HG02943 (cell line): ENCODE measurements at regions not wholly inside any gene's neighbourhood (a gene's known extent, or its start where the extent isn't known, plus 50 kb on each side); places are given as distances from the start of the nearest gene placed in this dataset.

Experiments
- ATAC-seq: cut with Tn5 transposase; IDR thresholded peaks from one replicate; pipeline ENCODE4 v1.9.1; 2021; ENCODE audit warnings: mild to moderate bottlenecking, low read depth, moderate library complexity; ENCODE audit not compliant: unreplicated experiment

DNA sequence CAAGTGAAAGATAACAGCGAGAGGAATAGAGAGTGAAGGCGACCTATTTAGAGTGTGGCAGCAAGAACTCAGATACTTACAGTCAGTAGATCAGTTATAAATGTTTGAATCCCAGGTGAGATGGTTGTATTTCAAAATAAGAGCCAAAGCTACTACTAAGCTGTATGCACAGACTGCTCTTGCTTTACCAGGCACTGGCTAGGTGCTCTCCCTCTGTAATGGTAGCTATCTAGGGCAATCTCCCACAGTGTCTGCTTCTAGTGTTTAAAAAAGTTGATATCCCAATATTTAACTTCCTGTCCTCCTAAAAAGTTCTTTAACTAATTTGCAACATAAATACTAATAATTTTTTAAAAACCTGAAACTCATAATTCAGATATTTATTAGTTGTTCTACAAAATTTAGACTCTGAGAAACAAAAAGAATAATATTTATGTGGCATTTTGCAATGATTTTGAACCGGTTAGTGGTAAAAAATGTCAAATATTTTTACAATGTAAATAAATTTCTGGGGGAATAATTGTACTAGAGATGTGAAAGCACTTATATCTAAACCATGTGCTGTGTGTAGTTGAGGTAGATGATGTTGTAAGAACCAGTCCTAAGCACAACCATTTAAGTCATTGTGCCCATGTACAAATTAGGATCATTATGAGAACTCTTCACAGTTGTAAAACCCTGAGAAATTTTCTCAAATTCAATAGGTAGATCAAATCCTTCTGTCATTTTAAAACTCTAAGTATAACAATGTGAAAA, 349.3 kb upstream of the SEMA3D start:
- ATAC-seq: no peak

DNA sequence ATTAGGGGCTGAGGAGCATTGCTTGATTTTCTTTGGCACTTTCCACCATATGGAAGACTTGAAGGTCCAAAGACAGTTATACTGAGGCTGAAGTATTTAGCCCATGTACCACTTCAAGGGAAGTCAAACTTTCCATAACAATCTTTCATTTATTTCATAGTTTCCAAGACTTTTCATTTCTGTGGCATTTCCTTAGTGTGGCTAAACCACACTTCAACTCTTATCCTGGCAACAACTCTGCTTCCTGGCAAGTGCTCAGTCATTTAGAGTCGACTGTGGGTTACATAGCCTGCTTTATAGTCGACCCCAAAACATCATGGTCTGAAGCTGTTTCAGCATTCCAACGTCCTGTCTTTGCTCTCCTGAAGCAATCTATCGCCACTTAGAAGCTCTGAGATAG, 343.0 kb upstream of the SEMA3D start:
- no peak for ATAC-seq

GRCh38 chr7:85529201-85529600, 342.3 kb upstream of the SEMA3D start:
- no peak for ATAC-seq

DNA sequence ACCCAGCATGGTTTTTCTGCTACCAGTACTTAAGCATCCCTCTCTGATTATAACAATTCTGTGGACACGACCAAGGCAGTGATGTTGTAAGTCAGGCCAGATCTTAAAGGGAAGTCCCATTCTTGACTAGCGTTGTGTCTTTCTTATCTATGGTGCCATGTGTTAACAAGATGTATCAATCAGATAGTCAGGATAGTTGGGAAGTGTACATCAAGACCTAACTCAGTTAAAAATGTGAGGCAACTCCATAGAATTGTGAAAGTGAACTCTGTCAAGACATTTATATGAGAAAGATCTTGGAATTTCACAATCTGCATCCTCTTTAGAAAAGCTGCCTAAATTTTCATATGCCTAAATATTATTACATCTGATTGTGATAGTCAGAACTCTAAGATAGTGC, 341.7 kb upstream of the SEMA3D start:
- ATAC-seq: no peak

- ATAC-seq: no peak
These were observed 338.8 kb upstream of the SEMA3D start for GRCh38 chr7:85525676-85526075.

- no peak for ATAC-seq
These were observed 335.2 kb upstream of the SEMA3D start for GRCh38 chr7:85522070-85522469.

- ATAC-seq: no peak
These were observed 334.3 kb upstream of the SEMA3D start for GRCh38 chr7:85521108-85521694.

DNA sequence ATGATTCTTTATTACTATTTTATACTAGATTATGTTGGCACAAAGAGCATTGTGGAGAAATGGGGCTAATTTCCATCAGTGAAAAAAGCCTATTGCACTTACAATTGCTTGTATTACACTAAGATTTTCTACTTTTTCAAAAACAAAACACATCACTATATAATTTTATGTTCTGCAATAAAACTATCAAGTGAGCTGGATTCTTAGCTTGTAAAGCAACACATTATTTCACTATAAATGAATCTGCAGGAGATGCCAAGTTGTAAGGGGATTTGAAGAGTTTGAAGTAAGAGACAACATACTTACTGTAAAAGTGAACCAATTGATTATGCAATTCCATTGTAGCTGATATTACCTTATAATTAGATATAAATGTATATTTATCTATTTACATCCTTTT, 333.3 kb upstream of the SEMA3D start:
- ATAC-seq: no peak

GRCh38 chr7:85516675-85517074, 329.8 kb upstream of the SEMA3D start:
- no peak for ATAC-seq

GRCh38 chr7:85512790-85513189, 325.9 kb upstream of the SEMA3D start:
- ATAC-seq: no peak

GRCh38 chr7:85510287-85510686, 323.4 kb upstream of the SEMA3D start:
- no peak for ATAC-seq

DNA sequence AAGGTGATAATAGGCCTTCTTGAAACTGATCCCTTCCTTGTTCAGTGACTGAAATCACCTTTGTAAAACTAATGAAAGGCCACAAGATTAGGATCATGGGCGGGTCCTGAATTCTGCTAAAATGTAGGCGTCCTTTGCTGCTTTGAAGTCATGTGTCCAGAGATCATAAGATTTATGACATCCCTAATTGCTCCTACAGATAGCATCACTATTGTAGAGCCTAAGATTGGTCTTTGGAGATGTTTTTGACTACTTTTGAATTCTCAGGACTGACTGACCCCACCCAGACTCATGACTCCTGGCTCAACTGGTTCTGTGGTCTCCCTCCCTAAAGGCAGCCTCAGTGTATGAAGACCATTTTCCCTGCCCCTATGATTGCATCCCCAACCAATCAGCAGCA, 322.6 kb upstream of the SEMA3D start:
- no peak for ATAC-seq

GRCh38 chr7:85508642-85509410, 322.0 kb upstream of the SEMA3D start:
- ATAC-seq: no peak

DNA sequence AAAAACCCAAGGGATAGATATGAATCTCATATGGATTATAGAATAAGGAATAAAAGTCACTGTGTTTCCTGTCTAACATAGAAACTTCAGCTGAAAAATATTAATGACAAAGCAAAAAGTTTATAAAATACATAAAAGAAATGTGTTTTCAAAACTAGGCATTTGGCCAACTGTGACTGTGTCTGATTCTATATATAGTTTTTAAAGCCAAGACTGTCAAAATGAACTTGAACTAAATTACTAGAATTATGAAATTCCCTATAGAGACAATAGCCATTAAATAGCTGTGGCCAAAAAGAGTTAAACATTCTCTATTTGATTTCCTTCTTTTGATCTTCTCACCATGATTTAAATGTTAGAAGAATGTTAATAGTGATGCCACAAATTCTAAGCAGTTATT, 311.2 kb upstream of the SEMA3D start:
- ATAC-seq: no peak

DNA sequence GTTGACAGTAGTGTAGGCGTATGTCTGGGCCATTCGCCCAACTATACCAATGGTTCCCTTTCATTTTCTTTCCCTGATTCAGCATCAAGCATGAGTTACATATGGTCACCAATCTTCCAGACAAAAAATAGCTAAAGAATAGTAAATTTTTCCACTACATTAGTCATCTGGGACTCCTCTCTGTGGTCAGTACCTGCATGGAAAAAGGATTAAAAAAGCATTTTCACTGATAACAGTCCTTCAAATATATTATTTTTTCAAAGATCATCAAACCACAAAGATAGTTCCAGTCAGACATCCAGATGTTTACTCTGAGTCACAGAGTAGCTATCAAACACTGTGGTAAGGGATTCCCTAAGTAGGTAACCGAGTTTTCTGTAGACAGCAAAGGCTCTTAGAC, 302.6 kb upstream of the SEMA3D start:
- no peak for ATAC-seq

DNA sequence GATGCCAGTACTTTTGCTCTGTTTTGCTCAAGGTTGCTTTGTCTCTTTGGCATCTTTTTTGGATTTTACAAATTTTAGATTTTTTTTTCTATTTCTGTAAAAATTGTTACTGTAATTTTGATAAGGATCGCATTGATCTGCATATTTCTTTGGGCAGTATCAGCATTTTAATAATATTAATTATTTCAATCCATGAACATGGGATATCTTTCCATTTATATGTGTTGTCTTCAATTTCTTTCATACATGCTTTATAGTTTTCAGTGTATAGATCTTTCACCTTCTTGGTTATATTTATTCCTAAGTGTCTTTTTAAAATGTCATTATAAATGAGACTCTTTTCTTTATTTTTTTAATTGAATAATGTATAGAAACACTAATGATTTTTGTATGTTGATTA, 301.6 kb upstream of the SEMA3D start:
- ATAC-seq: no peak

DNA sequence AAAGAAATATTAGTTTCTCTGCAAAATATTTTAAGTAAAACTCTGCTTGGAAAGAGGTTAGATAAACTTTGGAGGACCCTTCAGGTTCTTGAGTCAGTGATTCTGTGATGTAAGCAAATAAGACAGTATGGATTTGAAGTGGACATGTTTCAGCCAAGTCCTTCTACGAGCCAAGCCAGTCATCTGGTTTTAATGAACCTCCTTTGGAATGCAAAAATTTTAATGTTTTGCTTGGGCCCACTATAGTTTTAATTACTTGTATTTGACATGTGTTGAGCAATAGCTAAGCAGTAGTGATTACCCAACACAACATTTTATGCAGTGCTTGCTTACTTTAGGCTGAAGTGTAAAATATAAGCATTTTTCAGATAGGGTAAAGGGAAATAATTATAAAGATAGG, 296.3 kb upstream of the SEMA3D start:
- ATAC-seq: no peak

DNA sequence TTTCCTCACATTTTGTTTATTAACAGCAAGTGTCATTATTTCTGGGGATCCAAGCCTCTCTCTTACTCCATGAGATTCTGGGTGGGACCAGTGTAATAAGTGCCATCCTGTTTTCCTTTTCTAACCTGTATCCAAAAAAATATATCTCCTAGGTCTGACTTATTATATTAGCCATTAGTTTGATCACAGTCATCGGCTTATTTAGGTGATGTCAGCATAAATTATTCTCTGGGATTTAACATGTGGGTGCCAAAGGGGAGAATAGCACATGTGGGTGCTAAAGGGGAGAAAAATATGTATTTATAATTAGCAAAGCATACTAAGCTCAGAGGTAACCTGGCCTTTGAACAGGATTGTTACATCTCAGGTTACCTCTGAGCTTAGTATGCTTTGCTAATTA, 293.8 kb upstream of the SEMA3D start:
- no peak for ATAC-seq

DNA sequence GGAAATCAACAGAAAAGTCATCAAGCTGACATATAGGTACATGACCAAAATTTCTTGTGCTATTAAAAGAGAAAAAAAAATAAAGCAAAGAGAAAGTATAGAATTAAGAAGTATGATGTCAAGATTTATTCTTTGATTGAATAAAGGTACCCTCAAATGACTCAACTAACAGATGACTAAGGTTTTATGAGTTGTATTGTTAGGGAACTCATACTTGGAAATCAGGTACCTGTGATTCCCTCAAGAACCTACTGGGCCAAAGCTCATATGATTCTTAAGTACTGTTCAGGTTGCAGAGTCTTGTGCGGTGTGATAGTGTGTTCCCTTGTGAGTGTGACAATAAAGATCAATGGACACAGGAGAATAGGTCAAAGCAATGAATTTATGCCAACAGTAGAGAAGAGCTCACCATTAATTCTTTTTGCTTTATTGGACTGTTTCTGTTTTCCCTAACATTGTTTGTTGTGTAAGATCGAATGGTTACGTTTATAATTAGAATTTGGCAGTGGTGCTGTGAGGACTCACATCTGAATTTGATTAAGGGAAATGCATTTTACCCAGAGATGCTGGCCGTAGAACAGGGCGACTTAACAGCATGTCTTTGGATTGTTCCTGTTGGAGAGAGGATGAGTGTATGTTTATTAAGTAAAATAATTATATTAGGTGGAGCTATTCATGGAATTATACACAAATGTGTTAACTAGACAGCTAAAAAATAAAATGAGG, 293.2 kb upstream of the SEMA3D start:
- no peak for ATAC-seq

DNA sequence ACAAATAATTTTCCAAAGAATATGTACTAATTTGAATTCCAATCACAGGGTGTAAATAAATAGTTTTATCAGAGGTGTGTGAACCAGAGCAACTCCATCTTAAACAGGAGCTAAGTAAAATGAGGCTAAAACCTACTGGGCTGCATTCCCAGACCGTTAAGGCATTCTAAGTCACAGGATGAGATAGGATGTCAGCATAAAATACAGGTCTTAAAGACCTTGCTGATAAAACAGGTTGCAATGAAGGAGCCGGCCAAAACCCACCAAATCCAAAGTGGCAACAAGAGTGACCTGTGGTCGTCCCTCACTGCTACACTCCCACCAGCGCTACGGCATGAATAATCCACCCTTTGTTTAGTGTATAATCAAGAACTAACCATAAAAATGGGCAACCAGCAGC, 291.7 kb upstream of the SEMA3D start:
- ATAC-seq: no peak

DNA sequence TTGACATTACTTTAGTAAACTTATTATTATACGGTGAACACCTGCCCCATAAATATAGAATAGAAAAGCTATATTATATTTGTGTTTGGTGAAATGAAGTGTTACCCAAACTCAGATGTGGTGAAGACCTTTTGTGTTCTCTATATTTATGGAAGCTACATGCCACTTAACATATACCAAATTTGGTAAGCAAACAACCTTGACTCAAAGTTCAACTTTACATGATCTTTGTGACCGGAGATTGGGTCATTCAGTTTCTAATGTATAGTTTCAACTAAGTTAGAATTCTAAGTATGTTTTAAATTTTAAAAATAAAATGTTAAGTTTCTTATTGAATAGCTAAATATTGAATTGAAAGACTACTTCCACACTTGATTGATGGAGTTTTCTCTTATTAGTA, 288.6 kb upstream of the SEMA3D start:
- ATAC-seq: no peak
